Epithelial cell of proximal tubule (primary cell): ENCODE measurements at regions not wholly inside any gene's neighbourhood (a gene's known extent, or its start where the extent isn't known, plus 50 kb on each side); places are given as distances from the start of the nearest gene placed in this dataset.

ENCODE experiments used
- DNase-seq: peaks from one replicate; pipeline ENCODE4 v3.0.0-alpha.2; 2011; ENCODE audit warnings: low read depth
- H3K4me3 ChIP-seq: 2 replicates; pipeline ENCODE4 v1.5.1; 2011; ENCODE audit warnings: low read depth, mild to moderate bottlenecking, low read length
- TF ChIP-seq, protein P1 (sequence below): conservative IDR thresholded peaks from 2 replicates; pipeline ENCODE4 v1.5.1; 2012; ENCODE audit warnings: low read depth, mild to moderate bottlenecking, low read length

GRCh38 chr15:95948411-95948810 is 382.1 kb upstream of the NR2F2 start:
- no peak for DNase-seq
- no peak overlapping the region for H3K4me3 ChIP-seq
- TF ChIP-seq, protein P1, sequence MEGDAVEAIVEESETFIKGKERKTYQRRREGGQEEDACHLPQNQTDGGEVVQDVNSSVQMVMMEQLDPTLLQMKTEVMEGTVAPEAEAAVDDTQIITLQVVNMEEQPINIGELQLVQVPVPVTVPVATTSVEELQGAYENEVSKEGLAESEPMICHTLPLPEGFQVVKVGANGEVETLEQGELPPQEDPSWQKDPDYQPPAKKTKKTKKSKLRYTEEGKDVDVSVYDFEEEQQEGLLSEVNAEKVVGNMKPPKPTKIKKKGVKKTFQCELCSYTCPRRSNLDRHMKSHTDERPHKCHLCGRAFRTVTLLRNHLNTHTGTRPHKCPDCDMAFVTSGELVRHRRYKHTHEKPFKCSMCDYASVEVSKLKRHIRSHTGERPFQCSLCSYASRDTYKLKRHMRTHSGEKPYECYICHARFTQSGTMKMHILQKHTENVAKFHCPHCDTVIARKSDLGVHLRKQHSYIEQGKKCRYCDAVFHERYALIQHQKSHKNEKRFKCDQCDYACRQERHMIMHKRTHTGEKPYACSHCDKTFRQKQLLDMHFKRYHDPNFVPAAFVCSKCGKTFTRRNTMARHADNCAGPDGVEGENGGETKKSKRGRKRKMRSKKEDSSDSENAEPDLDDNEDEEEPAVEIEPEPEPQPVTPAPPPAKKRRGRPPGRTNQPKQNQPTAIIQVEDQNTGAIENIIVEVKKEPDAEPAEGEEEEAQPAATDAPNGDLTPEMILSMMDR = no peak

- no peak for DNase-seq
- H3K4me3 ChIP-seq = no peak overlapping the region
- TF ChIP-seq, protein P1 = no peak
Measured at GRCh38 chr15:95953032-95953431, 377.5 kb upstream of the NR2F2 start.

DNA sequence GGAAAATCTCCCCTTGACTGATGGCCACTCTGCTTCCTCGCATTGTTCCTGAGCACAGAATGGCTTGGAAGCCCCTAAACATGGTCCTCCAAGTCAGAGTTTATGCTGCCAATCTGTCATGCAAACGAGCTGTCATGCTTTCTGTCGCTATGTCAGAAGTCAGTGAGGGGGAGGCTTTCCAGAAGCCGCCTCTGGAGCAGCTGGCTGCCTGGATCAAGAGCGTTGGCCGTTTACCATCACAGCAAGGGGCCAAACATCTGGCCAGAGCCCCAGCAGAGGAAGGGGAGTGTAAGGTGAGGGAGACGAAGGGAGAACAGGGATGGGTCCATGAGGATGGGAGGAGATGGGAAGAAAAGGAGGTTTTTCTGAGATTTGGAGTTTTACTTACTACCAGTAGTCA is 372.6 kb upstream of the NR2F2 start:
- DNase-seq = no peak
- H3K4me3 ChIP-seq = no peak overlapping the region
- TF ChIP-seq, protein P1 = no peak

GRCh38 chr15:95958382-95958781 is 372.1 kb upstream of the NR2F2 start:
- H3K4me3 ChIP-seq = no peak overlapping the region
- DNase-seq = no peak
- TF ChIP-seq, protein P1 = no peak

DNA sequence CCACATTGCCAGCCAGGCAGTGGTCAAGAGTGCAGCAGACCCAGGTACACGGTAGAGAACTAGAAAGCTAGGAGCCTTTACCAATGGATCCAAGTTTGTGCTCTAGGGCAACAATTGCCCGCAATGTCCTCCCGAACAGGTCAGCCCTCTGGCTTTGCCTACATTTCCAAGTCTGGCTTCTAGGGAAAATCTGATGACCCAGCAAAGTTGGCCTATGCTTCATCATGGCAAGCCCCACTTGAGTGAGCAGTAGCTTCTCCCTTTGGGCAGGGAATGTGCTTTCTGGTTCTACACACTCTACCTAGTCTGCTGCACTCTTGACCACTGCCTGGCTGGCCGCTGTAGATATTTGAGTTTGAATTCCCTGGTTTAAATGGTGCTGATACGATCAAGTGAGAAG is 361.6 kb upstream of the NR2F2 start:
- TF ChIP-seq, protein P1 = no peak
- DNase-seq = no peak
- no peak overlapping the region for H3K4me3 ChIP-seq

- no peak overlapping the region for H3K4me3 ChIP-seq
- TF ChIP-seq, protein P1 = no peak
- no peak for DNase-seq
Measured at GRCh38 chr15:95970326-95970725, 360.2 kb upstream of the NR2F2 start.

GRCh38 chr15:95972041-95972553 is 358.4 kb upstream of the NR2F2 start:
- TF ChIP-seq, protein P1 = no peak
- DNase-seq = no peak
- no peak overlapping the region for H3K4me3 ChIP-seq
